Muscle layer of duodenum (tissue), 2 donors: ENCODE measurements at regions not wholly inside any gene's neighbourhood (a gene's known extent, or its start where the extent isn't known, plus 50 kb on each side); places are given as distances from the start of the nearest gene placed in this dataset.

Experiments
- H3K27ac ChIP-seq: one replicate; pipeline ENCODE4 v1.7.0; 2013; ENCODE audit warnings: mild to moderate bottlenecking, low read length
- H3K27me3 ChIP-seq: one replicate; pipeline ENCODE4 v1.7.0; 2013; ENCODE audit warnings: low read depth, mild to moderate bottlenecking, control low read depth, low read length
- H3K36me3 ChIP-seq, 2 donors: one replicate each; pipeline ENCODE4 v1.7.0; 2013; ENCODE audit warnings: low read length in 2 of 2, control low read depth in 1 of 2, mild to moderate bottlenecking in 1 of 2; ENCODE audit not compliant: insufficient read depth in 2 of 2, control insufficient read depth in 1 of 2
- H3K4me1 ChIP-seq, 2 donors: one replicate each; pipeline ENCODE4 v1.7.0; 2013; ENCODE audit warnings: low read length in 2 of 2, mild to moderate bottlenecking in 2 of 2, control low read depth in 1 of 2, moderate library complexity in 1 of 2; ENCODE audit not compliant: insufficient read depth in 2 of 2, control insufficient read depth in 1 of 2
- H3K4me3 ChIP-seq, 2 donors: one replicate each; pipeline ENCODE4 v1.7.0; 2013; ENCODE audit warnings: low read length in 2 of 2, low read depth in 1 of 2, mild to moderate bottlenecking in 1 of 2
- H3K9me3 ChIP-seq, 2 donors: one replicate each; pipeline ENCODE4 v1.7.0; 2013; ENCODE audit warnings: low read length in 2 of 2, control low read depth in 1 of 2, mild to moderate bottlenecking in 1 of 2; ENCODE audit not compliant: control insufficient read depth in 1 of 2
- donor health status: healthy.

- Histone ChIP-seq H3K36me3 (no peaks in the 10 kb centered on the region), H3K27me3 (no peaks in the 10 kb centered on the region), H3K4me3 (no peak overlapping the region), H3K27ac (no peak overlapping the region), H3K4me1 (no peaks in the 10 kb centered on the region), H3K9me3 (no peaks in the 10 kb centered on the region)
Measured at GRCh38 chr10:85195596-85195995, 867.2 kb downstream of the CCSER2 start.

DNA sequence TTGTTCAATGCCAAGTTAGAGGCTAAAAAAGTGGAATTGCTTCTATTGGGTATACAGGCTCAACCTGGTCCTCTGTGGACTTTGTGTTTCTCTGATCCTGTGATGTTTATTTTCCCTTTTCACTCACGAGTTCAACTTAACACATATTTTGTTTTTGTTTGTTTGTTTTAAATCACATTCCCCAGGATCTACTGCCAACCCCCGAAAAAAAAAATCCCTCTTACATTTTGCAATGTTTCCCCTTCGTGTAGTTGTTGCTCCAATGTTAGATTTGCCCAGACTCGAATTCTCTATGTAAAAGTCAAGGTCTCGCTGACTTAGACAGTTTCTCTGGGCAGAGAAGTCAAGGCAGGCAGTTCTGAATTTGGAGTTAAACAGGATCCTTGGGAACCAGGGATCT, 876.4 kb downstream of the CCSER2 start:
- Histone ChIP-seq H3K27ac (no peak overlapping the region), H3K4me1 (no peaks in the 10 kb centered on the region), H3K36me3 (no peaks in the 10 kb centered on the region), H3K4me3 (no peak overlapping the region), H3K9me3 (peaks cover 0 to 4% of the 10 kb centered on the region in 2 donors), H3K27me3 (no peaks in the 10 kb centered on the region)

GRCh38 chr10:85212526-85212925, 884.1 kb downstream of the CCSER2 start:
- H3K4me3 ChIP-seq = no peak overlapping the region
- peaks cover 0 to 4% of the 10 kb centered on the region in 2 donors for H3K9me3 ChIP-seq
- no peaks in the 10 kb centered on the region for H3K4me1 ChIP-seq
- no peaks in the 10 kb centered on the region for H3K27me3 ChIP-seq
- H3K36me3 ChIP-seq = no peaks in the 10 kb centered on the region
- no peak overlapping the region for H3K27ac ChIP-seq

DNA sequence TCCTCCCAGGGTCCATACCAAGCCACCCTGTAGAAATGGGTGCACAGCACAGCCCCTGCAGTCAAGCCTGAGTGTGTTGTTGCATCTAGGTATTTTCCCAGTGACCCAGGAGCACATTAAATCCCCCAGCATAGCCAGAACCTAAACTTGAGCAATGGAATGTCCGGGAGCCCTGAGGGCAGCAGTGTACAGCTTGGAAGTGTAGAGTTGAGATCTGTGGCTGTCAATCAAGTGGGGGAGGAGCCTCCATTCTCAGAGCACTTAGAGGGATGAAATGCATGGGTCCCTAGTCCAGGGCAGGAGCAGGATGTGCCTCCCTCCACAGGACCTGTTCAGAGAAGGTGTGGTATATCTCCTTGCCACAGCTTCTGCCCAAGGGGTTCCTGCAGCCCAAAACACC, 885.1 kb downstream of the CCSER2 start:
- no peak overlapping the region for H3K4me3 ChIP-seq
- no peaks in the 10 kb centered on the region for H3K4me1 ChIP-seq
- no peaks in the 10 kb centered on the region for H3K36me3 ChIP-seq
- no peaks in the 10 kb centered on the region for H3K27me3 ChIP-seq
- H3K27ac ChIP-seq = no peak overlapping the region
- no peaks in the 10 kb centered on the region for H3K9me3 ChIP-seq

GRCh38 chr10:85222300-85222699, 893.9 kb downstream of the CCSER2 start:
- Histone ChIP-seq H3K4me3 (no peak overlapping the region), H3K27me3 (no peaks in the 10 kb centered on the region), H3K36me3 (no peaks in the 10 kb centered on the region), H3K4me1 (no peaks in the 10 kb centered on the region), H3K9me3 (no peaks in the 10 kb centered on the region), H3K27ac (no peak overlapping the region)

DNA sequence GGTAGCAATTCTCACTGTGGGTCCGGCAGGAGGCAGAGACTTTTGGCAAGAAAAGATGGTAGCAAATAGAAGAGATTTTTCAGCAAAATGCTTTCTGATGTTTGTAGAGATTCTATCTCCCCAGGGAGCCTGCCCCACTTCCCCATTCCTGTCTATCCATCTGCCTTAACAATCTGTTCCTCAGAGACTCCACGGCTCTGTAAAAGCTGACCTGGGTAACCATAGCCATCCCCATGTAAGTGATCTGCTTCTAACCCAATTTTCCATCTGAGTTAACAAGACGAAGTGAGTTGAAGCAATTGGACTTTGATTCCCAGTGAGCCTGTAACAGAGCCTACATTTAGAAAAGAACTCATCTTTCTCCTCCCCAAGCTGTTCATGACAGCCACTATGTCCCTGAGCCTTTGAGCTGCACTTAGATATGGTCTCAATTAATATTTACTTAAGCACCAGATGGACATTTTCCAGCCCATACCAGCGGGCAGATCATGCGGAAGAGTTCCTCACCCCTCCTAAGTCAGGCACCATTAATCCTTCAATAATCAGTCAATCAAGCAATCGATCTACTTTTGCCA, 896.1 kb downstream of the CCSER2 start:
- no peak overlapping the region for H3K27ac ChIP-seq
- H3K9me3 ChIP-seq = no peaks in the 10 kb centered on the region
- no peak overlapping the region for H3K4me3 ChIP-seq
- H3K27me3 ChIP-seq = no peaks in the 10 kb centered on the region
- no peaks in the 10 kb centered on the region for H3K4me1 ChIP-seq
- H3K36me3 ChIP-seq = no peaks in the 10 kb centered on the region

GRCh38 chr10:85225311-85225710, 896.9 kb downstream of the CCSER2 start:
- H3K27ac ChIP-seq = no peak overlapping the region
- no peak overlapping the region for H3K4me3 ChIP-seq
- H3K9me3 ChIP-seq = no peaks in the 10 kb centered on the region
- H3K27me3 ChIP-seq = no peaks in the 10 kb centered on the region
- H3K4me1 ChIP-seq = no peaks in the 10 kb centered on the region
- H3K36me3 ChIP-seq = no peaks in the 10 kb centered on the region

DNA sequence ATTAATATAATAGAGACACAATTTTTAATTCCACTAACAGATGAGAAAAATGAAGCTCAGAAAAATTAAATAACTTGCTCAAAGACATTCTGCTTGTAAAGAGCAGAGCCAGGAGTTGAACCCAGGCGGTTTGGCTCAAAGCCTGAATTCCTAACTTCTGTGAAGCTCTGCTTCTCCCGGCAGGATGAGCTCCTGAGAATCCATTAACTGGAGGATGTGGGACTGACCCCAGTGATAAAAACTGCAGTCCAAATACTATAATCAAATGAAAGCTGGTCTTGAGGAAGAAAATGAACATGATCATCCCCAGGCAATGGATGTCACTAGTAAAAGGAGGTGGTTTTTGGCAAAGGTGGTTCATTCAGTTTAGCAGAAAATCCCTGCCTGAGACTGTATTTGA, 898.2 kb downstream of the CCSER2 start:
- Histone ChIP-seq H3K9me3 (no peaks in the 10 kb centered on the region), H3K36me3 (no peaks in the 10 kb centered on the region), H3K27ac (no peak overlapping the region), H3K27me3 (no peaks in the 10 kb centered on the region), H3K4me1 (no peaks in the 10 kb centered on the region), H3K4me3 (no peak overlapping the region)

- Histone ChIP-seq H3K27ac (no peak overlapping the region), H3K27me3 (no peaks in the 10 kb centered on the region), H3K4me1 (no peaks in the 10 kb centered on the region), H3K36me3 (no peaks in the 10 kb centered on the region), H3K4me3 (no peak overlapping the region), H3K9me3 (no peaks in the 10 kb centered on the region)
Measured at GRCh38 chr10:85228726-85229125, 900.3 kb downstream of the CCSER2 start.

DNA sequence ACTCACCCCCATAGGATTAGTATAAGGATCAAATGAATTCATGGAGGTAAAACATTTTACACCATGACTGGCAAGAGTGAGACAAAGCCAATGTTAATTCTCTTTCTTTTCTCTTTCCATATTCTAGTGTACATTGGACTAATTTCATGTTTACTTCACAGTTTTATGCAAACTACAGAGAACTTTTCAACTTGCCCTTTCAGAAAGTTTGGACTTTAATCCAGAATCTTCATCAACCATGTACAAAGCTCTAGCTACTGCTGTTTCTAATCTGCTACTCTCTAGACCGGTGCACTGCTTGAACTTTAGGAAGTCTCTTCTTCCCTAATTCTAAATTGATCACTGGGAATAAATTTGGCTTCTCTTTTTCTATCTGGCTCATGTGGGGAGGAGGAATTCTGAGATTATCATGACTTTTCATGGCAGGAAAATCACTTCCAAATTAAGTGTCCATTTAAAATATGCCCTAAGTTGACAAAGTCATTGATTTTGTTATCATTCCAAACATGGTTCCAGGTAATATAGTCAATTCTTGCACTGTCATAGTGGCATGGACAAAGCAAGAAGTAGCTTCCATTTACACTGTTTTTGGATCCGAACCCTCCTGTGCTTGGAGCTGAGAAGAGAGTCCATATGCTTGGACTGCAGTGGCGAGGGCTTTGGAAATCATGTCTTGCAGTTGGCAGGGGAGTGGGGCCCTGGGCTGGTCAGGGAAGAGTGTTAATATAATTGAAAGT, 903.3 kb downstream of the CCSER2 start:
- H3K4me3 ChIP-seq = no peak overlapping the region
- no peaks in the 10 kb centered on the region for H3K27me3 ChIP-seq
- no peaks in the 10 kb centered on the region for H3K36me3 ChIP-seq
- H3K9me3 ChIP-seq = no peaks in the 10 kb centered on the region
- H3K27ac ChIP-seq = no peak overlapping the region
- H3K4me1 ChIP-seq = no peaks in the 10 kb centered on the region

GRCh38 chr10:85235258-85235657, 906.9 kb downstream of the CCSER2 start:
- Histone ChIP-seq H3K27me3 (no peaks in the 10 kb centered on the region), H3K9me3 (no peaks in the 10 kb centered on the region), H3K27ac (no peak overlapping the region), H3K4me1 (no peaks in the 10 kb centered on the region), H3K36me3 (no peaks in the 10 kb centered on the region), H3K4me3 (no peak overlapping the region)

GRCh38 chr10:85238676-85239075, 910.3 kb downstream of the CCSER2 start:
- no peaks in the 10 kb centered on the region for H3K36me3 ChIP-seq
- no peaks in the 10 kb centered on the region for H3K9me3 ChIP-seq
- no peak overlapping the region for H3K27ac ChIP-seq
- H3K4me1 ChIP-seq = no peaks in the 10 kb centered on the region
- H3K4me3 ChIP-seq = no peak overlapping the region
- H3K27me3 ChIP-seq = no peaks in the 10 kb centered on the region
